GM12864 (cell line): ENCODE measurements at regions not wholly inside any gene's neighbourhood (a gene's known extent, or its start where the extent isn't known, plus 50 kb on each side); places are given as distances from the start of the nearest gene placed in this dataset.
A peak's percentile ranks its signal among the peaks of the same experiment; 100 is the strongest.

ENCODE experiments used
- DNase-seq: peaks from one replicate; pipeline ENCODE4 v3.0.0-alpha.2; 2011; ENCODE audit warnings: low read depth
- H3K4me3 ChIP-seq: 2 replicates; pipeline ENCODE4 v1.5.1; 2011; ENCODE audit warnings: mild to moderate bottlenecking, low read depth, low read length, control low read depth
- CTCF ChIP-seq: IDR thresholded peaks from 2 replicates; pipeline ENCODE4 v1.5.1; 2011; ENCODE audit warnings: low read depth, mild to moderate bottlenecking, moderate library complexity, low read length, control low read depth, inconsistent platforms; ENCODE audit errors: missing control alignments

DNA sequence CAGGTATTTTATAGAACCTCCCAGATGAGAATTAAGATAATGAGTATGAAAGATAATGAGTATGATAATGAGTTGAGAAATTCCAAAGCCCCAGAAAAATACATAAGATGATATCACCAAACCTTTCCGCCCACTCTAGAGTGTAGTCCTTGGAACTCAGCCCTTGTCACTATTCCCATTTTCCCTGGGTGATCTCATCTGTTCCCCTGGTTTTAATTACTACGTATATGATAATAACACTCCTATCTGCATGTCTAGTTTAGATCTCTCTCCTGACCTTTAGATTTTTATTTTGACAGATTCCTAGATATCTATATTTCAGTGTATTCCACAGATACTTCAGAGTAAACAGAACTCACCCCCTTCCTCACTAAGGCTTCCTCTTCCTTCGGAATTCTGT is 51.0 kb upstream of the ASIP start:
- H3K4me3 ChIP-seq: no peak overlapping the region

GRCh38 chr20:34190679-34191090 is 50.5 kb upstream of the ASIP start:
- H3K4me3 ChIP-seq: no peak overlapping the region
- DNase-seq: no peak
- peak; percentile 70 for TF ChIP-seq CTCF

More for the DNA sequence above, 51.0 kb upstream of the ASIP start:
- no peak for TF ChIP-seq CTCF
- no peak for DNase-seq
